HG03558 (cell line): ENCODE measurements at regions not wholly inside any gene's neighbourhood (a gene's known extent, or its start where the extent isn't known, plus 50 kb on each side); places are given as distances from the start of the nearest gene placed in this dataset.

ENCODE experiments used
- ATAC-seq: cut with Tn5 transposase; IDR thresholded peaks from one replicate; pipeline ENCODE4 v1.9.1; 2021; ENCODE audit warnings: moderate number of reproducible peaks; ENCODE audit not compliant: unreplicated experiment; ENCODE audit errors: extremely low read depth

DNA sequence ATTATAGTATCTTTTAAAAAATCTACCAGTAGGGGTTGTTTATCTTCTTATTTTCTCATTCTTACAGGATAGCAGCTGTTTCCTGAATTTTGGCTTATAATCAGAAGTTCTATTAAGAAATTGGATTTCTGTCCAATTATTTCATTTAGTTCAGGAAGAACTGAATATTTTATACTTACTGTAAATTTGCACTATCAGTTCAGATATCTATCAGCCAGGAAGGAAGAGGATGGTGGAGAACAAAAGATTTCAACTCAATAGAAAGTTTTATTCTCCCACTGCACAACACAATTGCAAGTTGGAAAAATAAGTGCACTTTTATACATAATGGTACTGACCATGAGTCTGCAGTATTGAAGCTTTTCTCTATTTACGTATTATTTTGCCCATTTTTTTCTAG lies 400.9 kb downstream of the PLOD2 start:
- no peak for ATAC-seq

DNA sequence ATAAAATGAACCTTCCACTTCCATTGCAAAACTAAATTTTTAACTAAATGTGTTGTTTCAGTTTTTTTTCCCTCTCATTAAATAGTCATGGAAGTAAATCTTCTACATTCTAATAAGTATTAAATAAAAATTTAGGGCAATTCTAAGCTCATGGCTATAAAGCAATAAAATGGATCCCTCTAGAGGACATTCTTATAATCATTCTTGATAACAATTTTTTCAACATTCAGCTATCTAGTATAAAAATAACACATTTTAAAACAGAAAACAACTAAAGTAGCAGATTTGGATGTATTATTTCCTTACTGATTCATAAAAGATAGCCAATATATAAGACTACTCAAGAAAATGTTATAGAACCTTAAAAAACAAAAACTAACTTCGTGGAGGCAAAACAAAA lies 393.1 kb downstream of the PLOD2 start:
- no peak for ATAC-seq

DNA sequence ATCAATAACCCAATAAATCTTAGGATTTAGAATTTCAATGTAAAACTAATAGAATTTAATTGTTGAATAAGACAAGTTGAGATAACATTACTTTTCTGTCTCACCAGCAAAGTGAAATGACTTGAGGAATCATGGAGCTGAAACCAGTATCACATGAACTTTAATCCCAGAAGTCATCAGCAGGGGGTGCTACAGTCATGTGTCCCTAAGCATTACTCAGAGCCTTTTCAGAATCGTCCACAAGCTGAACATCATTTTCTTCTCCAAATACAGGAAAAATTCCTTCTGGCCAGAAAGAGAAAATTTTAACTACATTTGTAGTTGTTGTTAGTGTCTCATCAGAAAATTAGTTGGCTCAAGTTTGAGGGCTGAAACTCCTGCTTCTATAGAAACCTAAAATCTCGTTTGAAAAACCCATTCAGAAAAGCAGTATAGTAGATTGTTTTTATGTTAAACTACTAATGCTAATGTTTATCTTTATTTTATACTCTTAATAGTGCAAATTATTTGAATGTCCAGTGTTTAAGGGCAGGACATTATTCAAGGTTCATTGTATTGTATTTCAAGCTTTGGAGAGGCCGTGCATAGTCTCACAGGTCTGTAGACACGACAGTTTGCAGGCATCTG lies 384.1 kb downstream of the PLOD2 start:
- no peak for ATAC-seq

DNA sequence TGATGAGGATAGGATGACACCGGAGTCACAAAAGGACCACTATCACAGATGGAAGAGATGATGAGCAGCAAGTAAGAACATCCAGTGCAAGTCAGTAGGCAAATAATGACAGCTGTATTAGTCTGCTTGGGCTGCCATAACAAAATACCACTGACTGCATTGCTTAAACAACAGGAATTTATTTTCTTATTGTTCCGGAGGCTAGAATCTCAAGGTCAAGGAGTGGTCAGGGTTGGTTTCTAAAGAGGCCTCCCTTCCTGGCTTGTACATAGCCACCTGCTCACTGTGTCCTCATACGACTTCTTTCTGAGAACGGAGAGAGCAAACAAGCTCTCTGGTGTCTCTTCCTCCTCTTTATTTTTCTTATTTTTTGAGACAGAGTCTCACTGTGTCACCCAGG lies 380.7 kb downstream of the PLOD2 start:
- no peak for ATAC-seq

DNA sequence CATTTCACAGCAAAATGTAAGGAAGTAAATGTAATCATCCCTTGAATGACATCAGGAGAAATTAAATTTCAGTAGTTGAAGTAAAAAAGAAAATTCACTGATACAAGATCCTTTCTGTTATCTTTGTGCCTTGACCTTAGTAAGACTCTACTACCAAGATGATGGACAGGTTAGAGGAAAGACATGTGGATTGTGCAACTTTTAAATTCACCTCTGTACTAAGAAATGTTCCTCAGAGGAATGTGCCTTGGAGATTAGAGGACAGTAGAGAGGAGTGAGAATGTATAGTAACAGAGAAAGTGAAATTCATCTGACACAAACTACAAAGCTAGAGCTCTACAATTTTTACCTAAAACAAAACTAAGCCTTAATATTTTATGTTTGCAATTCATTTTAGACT lies 375.3 kb downstream of the PLOD2 start:
- ATAC-seq: no peak

DNA sequence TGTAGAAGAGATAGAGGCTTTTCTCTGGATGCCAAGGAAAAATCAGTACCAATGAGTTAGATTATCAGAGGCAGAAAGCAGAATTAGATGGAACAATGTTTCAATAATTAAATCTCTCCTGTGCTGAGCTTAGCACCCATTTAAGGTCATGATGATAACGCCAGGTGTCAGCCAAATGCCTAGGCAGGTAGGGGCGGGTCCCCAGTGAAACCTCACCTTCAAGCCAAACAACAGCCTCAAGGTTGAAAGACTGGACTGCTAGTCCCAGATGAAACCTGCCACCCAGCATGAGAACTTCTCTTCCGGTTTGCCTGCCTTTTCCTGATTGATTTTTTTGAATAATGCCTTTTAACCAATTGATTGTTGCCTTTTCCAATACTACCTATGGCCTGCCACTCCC lies 363.0 kb downstream of the PLOD2 start:
- no peak for ATAC-seq

DNA sequence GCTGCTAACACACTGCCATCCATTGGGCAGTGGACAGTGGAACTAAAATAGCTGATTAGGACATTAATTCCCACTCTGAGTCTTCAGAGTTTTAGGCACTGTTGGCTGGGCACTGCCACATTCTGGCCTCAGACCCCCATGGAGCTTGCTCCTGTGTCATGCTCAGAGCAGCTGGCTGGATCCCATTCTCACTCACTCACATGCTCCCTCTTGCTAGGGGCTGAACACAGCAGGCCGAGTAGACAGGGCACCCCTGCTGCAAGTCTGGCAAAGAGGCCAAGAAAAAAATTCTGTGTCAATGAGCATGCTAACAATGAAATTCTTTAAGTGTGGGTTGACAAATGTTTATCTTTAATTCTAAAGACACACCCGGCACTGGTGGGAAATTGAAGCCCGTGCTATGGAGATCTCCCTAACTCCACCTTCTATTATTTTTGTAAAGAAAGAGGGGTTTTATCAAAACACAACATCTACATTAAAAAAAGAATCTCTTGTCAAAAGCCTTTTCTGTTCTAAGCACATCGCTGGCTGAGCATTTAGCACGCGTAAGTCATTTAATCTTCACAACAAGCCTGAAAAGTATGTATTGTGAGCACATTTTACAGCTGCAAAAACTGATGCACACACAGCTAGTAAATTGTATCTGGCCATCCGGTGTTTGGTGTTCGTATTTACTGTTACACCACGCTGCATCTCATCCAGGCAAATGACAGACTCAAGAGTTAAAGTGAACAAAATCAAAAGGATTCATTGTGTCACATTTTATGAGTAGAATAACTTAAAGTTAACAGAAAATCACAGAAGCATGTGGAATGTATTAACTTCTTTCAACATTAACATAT lies 362.1 kb downstream of the PLOD2 start:
- no peak for ATAC-seq

DNA sequence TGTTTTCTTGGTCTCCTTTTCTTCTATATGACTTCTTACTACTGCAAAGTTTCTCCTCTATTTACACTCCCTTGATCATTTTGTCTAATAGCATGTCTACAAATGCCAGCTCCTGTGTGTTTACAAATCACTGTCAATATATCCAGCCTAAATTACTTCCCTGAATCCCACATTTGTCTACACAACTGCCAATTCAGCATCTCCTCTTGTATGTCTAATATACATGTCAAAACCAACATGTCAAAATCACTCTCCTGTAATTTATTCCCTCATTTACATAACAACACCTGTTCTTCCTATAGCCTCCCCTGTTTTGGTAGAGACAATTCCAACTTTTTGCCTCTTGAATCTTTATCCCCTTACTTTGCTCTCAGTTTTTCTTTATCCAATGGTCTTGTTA lies 359.3 kb downstream of the PLOD2 start:
- no peak for ATAC-seq

DNA sequence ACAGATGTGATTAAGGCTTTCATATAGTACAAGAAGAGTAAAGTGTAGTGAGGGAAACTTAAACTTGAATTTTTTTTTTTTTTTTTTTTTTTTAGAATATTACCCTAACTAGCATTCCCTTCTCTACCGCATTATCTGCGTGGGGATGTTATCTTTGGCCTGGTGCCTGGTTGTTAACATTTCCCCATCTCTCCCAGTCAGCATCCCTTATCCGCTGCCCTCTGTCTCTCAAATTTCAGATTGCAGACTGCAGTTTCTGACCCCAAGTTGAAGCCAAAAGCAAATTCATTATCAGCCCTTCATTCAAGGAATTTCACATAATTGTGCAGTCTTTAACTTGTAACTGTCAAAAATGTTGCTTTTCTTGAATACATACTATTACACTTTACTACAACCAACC lies 353.0 kb downstream of the PLOD2 start:
- ATAC-seq: no peak

DNA sequence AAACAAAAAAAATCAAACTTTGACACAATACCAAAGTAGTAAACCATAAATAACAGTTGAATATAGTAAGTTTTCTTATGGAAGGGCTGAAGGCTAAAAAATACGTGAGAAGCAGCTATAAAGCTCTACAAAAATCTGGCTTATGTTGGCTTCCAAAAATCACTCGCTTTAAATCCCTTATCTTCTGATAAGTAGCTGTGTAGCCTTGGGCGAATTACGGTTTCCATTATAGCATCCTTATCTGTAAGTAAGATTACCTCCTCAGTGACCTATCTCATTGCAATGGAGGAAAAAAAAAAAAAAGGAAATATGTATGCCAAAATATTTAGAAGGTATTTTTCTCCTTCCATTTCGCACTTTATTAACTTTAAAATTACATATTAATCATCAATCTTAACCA lies 348.6 kb downstream of the PLOD2 start:
- ATAC-seq: no peak

DNA sequence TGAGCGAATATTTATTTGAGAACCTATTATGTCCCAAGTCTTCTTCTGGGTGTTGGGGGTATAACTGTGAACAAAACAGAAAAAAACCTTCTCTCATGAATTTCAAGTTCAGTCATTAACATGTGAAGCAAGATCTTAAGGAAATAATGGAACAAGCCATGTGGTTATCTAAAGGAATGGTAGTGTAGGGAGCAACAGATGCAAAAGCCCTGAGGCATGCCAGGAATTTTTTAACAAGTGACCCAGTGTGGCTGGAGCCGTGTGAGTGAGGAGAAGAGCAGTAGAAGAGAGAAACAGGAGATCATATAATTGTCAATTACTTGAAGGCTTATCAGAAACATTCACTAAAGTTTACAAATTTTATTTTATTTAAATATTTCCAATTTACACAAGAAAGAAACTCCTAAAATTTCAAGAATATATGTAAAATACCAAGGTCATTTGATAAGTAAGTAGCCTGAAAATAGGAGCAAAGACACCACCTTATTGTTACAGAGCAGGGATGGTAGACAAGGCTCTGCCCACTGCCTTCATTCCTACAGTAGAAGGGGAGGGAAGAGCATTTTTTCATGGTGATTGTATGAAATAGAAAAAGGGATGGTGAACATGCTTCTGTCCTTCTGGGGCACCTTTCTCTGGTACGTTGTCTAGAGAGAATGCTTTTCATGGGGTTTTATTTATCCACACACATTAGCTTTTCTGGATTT lies 345.1 kb downstream of the PLOD2 start:
- ATAC-seq: no peak

DNA sequence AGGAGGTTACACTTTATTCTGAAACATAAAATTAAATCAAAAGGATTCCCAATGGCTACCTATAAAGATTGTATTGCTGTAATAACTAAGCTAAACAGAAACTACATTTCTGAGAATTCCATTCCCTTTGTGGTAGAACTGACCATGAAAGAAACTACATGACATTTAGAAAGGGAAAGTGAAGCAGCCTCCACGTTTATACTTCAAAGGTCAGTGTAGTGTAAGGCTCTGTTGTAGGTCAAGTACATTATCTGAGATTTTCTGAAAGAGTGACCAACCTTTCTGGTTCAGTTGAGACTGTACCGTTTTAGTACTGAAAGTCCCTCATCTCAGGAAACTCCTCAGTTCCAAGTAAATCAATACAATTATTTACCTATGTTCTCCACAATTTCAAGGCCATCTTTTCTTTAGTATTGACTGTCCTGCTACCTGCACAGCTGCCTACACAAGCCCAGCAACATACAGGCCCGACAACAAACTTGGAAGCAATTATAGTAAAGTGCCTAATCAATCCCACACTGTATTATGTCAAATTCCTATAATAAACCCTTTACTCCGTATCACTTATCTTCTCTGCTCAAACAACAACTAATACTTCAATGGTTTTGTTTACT lies 343.0 kb downstream of the PLOD2 start:
- no peak for ATAC-seq

DNA sequence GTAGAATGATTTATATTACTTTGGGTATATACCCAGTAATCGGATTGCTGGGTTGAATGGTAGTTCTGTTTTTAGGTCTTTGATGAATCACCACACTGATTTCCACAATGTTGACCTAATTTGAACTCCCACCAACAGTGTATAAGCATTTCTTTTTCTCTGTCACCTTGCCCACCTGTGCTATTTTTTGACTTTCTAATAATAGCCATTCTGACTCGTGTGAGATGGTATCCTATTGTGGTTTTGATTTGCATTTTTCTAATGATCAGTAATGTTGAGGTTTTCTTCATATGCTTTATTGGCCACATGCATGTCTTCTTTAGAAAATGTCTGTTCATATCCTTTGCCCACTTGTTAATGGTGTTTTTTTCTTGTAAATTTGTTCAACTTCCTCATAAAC lies 340.8 kb downstream of the PLOD2 start:
- ATAC-seq: no peak

DNA sequence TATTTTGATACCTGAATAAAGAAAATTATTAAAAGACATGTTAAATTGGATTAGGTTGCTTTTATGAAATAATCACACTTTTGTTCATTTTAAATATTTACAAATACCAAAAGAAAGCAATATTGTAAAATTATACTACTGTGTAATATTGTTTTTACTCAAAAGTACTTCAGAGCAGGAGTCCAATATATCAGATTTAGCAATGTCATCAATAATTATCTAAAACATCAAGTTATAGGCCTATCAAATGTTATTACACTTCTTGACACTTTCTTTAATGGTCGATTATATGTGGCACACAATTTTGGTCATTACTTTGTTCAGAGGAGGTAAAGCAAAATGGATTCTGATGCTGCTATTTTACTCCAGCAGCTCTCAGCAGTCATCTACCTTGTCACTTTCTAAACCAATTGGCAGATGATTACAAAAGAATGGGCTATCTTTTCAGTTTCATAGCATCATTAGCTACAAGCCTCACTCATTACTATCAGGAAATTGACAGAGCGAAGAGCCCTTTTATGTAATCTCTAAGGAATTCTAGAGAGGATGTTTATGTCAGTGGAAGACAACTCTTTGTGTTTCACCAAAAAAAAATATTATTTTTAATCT lies 318.6 kb downstream of the PLOD2 start:
- no peak for ATAC-seq

DNA sequence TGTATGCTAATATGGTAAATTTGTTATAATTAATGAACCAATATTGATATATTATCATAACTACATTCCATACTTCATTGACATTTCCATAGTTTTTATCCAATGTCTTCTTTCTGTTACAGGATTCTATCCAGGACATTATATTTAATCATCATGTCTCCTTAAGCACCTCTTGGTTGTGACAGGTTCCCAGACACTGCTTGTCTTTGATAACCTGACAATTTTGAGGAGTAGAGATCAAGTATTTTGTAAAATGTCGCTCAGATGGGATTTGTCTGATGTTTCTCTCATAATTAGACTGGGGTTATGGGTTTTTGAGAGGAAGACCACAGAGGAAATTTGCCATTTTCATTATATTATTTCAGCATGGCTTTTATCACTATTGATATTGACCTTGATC lies 317.4 kb downstream of the PLOD2 start:
- ATAC-seq: no peak

DNA sequence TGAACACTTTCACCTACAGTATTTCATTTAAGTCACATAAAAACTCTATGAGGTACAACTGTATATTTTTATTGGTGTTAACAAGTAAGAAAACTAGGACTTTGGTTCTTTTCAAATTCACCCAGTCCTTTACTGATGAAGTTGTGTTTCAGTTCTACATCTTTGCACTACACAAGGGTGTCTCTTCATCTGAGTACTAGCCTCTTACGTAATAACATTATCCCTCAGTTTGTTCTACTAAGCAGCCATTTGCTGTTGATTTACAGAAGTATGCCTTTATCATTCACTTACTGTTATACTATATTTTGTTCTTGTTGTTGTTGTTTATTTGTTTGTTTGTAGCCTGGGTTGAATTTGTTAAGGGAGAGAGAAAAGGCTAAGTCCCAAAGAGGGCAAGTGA lies 311.9 kb downstream of the PLOD2 start:
- no peak for ATAC-seq

DNA sequence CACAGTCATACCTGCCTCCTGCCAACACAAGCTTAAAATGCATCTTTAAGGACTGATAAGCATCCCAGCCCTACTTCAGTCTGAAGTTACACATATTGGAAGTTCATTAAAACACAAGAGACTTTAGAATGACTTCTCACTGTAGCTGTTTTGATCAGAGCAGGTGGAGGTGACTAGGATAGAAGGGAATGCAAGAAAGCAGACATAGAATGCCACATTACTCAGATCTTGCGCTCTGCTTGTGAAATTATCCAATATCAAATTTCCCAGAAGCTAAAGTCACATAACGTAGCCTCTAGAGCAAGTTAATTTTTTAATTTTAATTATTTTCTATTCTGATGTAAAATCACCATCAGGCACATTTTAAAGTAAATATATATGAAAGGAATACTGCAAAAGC lies 306.5 kb downstream of the PLOD2 start:
- ATAC-seq: no peak

DNA sequence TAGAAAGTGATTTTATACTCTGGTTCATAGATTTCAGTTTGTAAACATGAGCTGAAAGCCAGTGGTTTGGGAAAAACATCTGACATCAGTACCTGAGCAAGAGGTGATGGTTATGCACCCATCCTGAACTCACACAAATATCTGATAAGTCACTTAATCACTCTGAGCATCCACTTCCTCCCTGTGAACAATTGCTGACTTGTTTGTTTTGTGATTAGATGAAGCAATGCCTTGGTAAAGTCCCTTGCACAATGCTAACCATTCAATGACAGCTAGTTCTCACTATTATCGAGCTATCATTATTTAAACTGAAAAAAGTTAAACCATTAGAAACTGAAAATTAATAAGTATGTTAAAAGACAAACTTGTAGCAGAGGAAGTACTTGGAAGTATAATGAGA lies 303.0 kb downstream of the PLOD2 start:
- no peak for ATAC-seq

DNA sequence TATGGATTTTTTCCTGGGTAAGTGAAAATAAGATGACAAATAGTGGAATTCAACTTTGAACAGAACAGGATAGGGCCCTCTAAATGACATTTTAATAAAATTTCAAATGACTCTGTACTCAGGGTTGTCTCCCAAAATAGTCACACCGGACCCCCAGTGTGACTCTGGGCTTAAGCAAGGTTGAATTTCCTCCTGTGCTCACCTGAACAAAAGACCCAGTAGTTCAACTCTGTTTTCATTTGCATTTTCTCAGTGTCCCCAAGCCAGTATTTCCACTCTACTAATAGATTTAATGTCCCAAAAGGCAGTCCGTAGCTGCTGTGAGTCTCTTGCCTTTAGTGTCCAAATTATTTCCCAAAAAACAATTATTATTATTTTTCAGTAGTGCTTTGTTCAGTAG lies 296.6 kb downstream of the PLOD2 start:
- ATAC-seq: no peak

DNA sequence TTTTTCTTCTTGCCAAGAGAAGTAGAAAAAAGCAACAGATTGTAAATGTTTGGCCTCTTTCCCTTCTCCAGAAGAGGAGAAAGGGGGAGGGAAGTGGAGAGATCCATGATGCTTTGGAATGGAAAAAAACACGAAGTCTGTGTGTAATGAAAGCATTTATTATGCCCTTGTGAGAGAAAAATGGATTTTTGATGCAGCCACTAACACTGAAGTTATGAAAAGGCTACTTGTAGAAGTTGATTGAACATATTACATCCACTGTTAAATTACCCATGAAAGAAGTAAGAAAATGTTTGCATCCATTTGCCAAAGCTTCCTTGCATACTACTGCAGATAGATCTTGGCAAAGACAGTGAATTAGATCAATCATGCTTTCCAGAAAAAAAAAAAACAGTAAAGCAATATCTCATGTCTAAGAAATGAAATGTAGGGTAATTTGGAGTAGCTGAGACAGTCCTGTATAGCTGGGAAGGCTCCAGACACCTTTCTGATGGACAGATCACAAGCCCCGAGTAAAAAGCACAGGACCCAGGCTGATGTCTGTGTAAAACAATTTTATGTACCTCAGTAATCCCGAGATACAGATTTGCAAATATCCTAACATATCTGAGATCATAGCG lies 295.5 kb downstream of the PLOD2 start:
- ATAC-seq: no peak
